MCF 10A (cell line): ENCODE measurements at regions not wholly inside any gene's neighbourhood (a gene's known extent, or its start where the extent isn't known, plus 50 kb on each side); places are given as distances from the start of the nearest gene placed in this dataset.
A peak's percentile ranks its signal among the peaks of the same experiment; 100 is the strongest.

ENCODE experiments used
- BruUV-seq: library from RNA; stranded (reverse); fragments of 400-500 nt; replicated peaks from 2 replicates; lab custom pipeline; 2021; lab: Mats Ljungman, UMichigan
- CTCF ChIA-PET: fragments of 300-600 bp; sonication (Branson Sonifier 250); formaldehyde crosslinking; extraction: SDS; loops from one replicate; lab custom pipeline; 2021; ENCODE audit warnings: antibody characterized with exemption, inconsistent platforms; lab: Yijun Ruan, JAX
- POLR2A ChIA-PET: fragments of 300-600, 350-650 bp; sonication (Branson Sonifier 250); formaldehyde crosslinking; extraction: SDS; loops from one replicate; lab custom pipeline; 2020; ENCODE audit warnings: antibody characterized with exemption, inconsistent platforms; lab: Yijun Ruan, JAX
- DNase-seq: peaks from one replicate; pipeline ENCODE4 v3.0.0-alpha.2; 2018; ENCODE audit not compliant: unreplicated experiment
- H3K27ac Mint-ChIP-seq: one replicate; pipeline ENCODE4 v1.8.0; 2022; ENCODE audit warnings: mild to moderate bottlenecking, low read depth, mixed read lengths; ENCODE audit not compliant: unreplicated experiment
- H3K27me3 Mint-ChIP-seq: one replicate; pipeline ENCODE4 v1.8.0; 2022; ENCODE audit warnings: mixed read lengths; ENCODE audit not compliant: insufficient read depth, unreplicated experiment
- H3K36me3 Mint-ChIP-seq: one replicate; pipeline ENCODE4 v1.8.0; 2022; ENCODE audit warnings: mild to moderate bottlenecking, moderate library complexity, mixed read lengths; ENCODE audit not compliant: insufficient read depth, unreplicated experiment
- H3K4me1 Mint-ChIP-seq: one replicate; pipeline ENCODE4 v1.8.0; 2022; ENCODE audit warnings: mixed read lengths; ENCODE audit not compliant: insufficient read depth, unreplicated experiment
- H3K4me3 Mint-ChIP-seq: one replicate; pipeline ENCODE4 v1.8.0; 2022; ENCODE audit warnings: mild to moderate bottlenecking, moderate library complexity, mixed read lengths; ENCODE audit not compliant: unreplicated experiment
- H3K9me3 Mint-ChIP-seq: one replicate; pipeline ENCODE4 v1.8.0; 2022; ENCODE audit warnings: mixed read lengths; ENCODE audit not compliant: unreplicated experiment
- CTCF ChIP-seq: fragments of 200-600 bp; IDR thresholded peaks from one replicate; pipeline ENCODE4 v1.8.0; 2022; ENCODE audit warnings: antibody characterized with exemption, mild to moderate bottlenecking; ENCODE audit not compliant: unreplicated experiment
- intact Hi-C: fragments of 100-400 bp; cut with micrococcal nuclease; formaldehyde crosslinking; loops from 2 replicates; pipeline ENCODE4 v1.14.1; 2022

- no TSS peak for BruUV-seq
- Mint-ChIP-seq H3K9me3 (no peaks in the 10 kb centered on the region), H3K36me3 (no peaks in the 10 kb centered on the region), H3K4me1 (no peaks in the 10 kb centered on the region), H3K27me3 (no peaks in the 10 kb centered on the region), H3K27ac (no peak overlapping the region), H3K4me3 (no peak overlapping the region)
- CTCF ChIA-PET, result no interaction called here
- DNase-seq, result no peak
- intact Hi-C loops, result no loop called here
- POLR2A ChIA-PET, result no interaction called here
- TF ChIP-seq CTCF, result no peak
These were observed 220.3 kb downstream of the LRRN1 start for GRCh38 chr3:4019501-4019900.

- H3K9me3 Mint-ChIP-seq, result no peaks in the 10 kb centered on the region
- BruUV-seq, result no TSS peak
- no peak for TF ChIP-seq CTCF
- H3K27me3 Mint-ChIP-seq, result no peaks in the 10 kb centered on the region
- ChIA-PET CTCF (interaction anchor here (0.9 kb wide), 1 partner anchor 41 kb away, joined by 3 read pairs; no protein-coding TSS in a partner anchor), POLR2A (no interaction called here)
- intact Hi-C loops, result no loop called here
- DNase-seq, result peak; percentile 17
- no peak overlapping the region for H3K4me3 Mint-ChIP-seq
- no peak overlapping the region for H3K27ac Mint-ChIP-seq
- no peaks in the 10 kb centered on the region for H3K36me3 Mint-ChIP-seq
- no peaks in the 10 kb centered on the region for H3K4me1 Mint-ChIP-seq
These were observed 221.9 kb downstream of the LRRN1 start for GRCh38 chr3:4021162-4021561.

- intact Hi-C loops, result no loop called here
- BruUV-seq, result no TSS peak
- no peak for TF ChIP-seq CTCF
- Mint-ChIP-seq H3K9me3 (no peaks in the 10 kb centered on the region), H3K36me3 (no peaks in the 10 kb centered on the region), H3K27me3 (no peaks in the 10 kb centered on the region), H3K4me1 (no peaks in the 10 kb centered on the region), H3K4me3 (no peak overlapping the region), H3K27ac (no peak overlapping the region)
- CTCF ChIA-PET, result interaction anchor here (0.6 kb wide), 1 partner anchor 1092 kb away, joined by 3 read pairs; no protein-coding TSS in a partner anchor
- DNase-seq, result no peak
- POLR2A ChIA-PET, result no interaction called here
These were observed 229.9 kb downstream of the LRRN1 start for GRCh38 chr3:4029135-4029534.

GRCh38 chr3:4030624-4031023, 231.4 kb downstream of the LRRN1 start:
- no peaks in the 10 kb centered on the region for H3K4me1 Mint-ChIP-seq
- CTCF ChIA-PET, result interaction anchor here (0.6 to 2.7 kb wide), 3 partner anchors 33 to 830 kb away, joined by 3 to 10 read pairs (median 8); no protein-coding TSS in a partner anchor
- BruUV-seq, result no TSS peak

More at GRCh38 chr3:4030624-4031023, 231.4 kb downstream of the LRRN1 start:
- Mint-ChIP-seq H3K9me3 (no peaks in the 10 kb centered on the region), H3K27me3 (no peaks in the 10 kb centered on the region), H3K27ac (no peak overlapping the region), H3K4me3 (no peak overlapping the region), H3K36me3 (no peaks in the 10 kb centered on the region)
- intact Hi-C loops, result no loop called here
- no peak for TF ChIP-seq CTCF
- POLR2A ChIA-PET, result no interaction called here
- no peak for DNase-seq
